Endothelial cell of umbilical vein (primary cell): ENCODE measurements at regions not wholly inside any gene's neighbourhood (a gene's known extent, or its start where the extent isn't known, plus 50 kb on each side); places are given as distances from the start of the nearest gene placed in this dataset.

ENCODE experiments used
- EZH2 ChIP-seq: IDR thresholded peaks from 2 replicates; pipeline ENCODE4 v1.6.1; 2012; ENCODE audit warnings: borderline replicate concordance, low read depth, mild to moderate bottlenecking, moderate library complexity, low read length, inconsistent platforms; ENCODE audit not compliant: severe bottlenecking
- FOS ChIP-seq: IDR thresholded peaks from 2 replicates; pipeline ENCODE4 v1.6.1; 2011; ENCODE audit warnings: mild to moderate bottlenecking, low read length, moderate library complexity, borderline replicate concordance; ENCODE audit not compliant: insufficient read depth
- GATA2 ChIP-seq: IDR thresholded peaks from 2 replicates; pipeline ENCODE4 v1.7.0; 2011; ENCODE audit warnings: low read depth, mild to moderate bottlenecking, moderate library complexity, mixed read lengths, low read length; ENCODE audit not compliant: insufficient read length, insufficient read depth
- JUN ChIP-seq: IDR thresholded peaks from 2 replicates; pipeline ENCODE4 v1.6.1; 2011; ENCODE audit warnings: borderline replicate concordance, low read depth; ENCODE audit not compliant: insufficient read length, insufficient read depth
- MYC ChIP-seq: IDR thresholded peaks from one replicate; pipeline ENCODE4 v1.6.1; 2011; ENCODE audit warnings: mild to moderate bottlenecking, low read depth, low read length
- POLR2A ChIP-seq: IDR thresholded peaks from 2 replicates; pipeline ENCODE4 v1.6.1; 2012; ENCODE audit warnings: low read depth, mild to moderate bottlenecking, control low read depth, low read length
- POLR2AphosphoS5 ChIP-seq: IDR thresholded peaks from 2 replicates; pipeline ENCODE4 v1.6.1; 2012; ENCODE audit warnings: low read depth, mild to moderate bottlenecking, control low read depth, low read length, moderate library complexity; ENCODE audit not compliant: insufficient read depth
- TF ChIP-seq, protein P1 (sequence below), 2 donors: IDR thresholded peaks; 1 replicate in 1 of 2; 2 replicates in 1 of 2; pipeline ENCODE4 v1.5.1; 2011; ENCODE audit warnings: low read length in 2 of 2, mild to moderate bottlenecking in 2 of 2, moderate library complexity in 2 of 2, control low read depth in 1 of 2, inconsistent platforms in 1 of 2, low read depth in 1 of 2; ENCODE audit not compliant: insufficient read depth in 1 of 2; ENCODE audit errors: extremely low read depth in 1 of 2
- TF ChIP-seq, protein P2 (sequence below): IDR thresholded peaks from 2 replicates; pipeline ENCODE4 v1.6.1; 2011; ENCODE audit not compliant: insufficient read depth, insufficient read length

DNA sequence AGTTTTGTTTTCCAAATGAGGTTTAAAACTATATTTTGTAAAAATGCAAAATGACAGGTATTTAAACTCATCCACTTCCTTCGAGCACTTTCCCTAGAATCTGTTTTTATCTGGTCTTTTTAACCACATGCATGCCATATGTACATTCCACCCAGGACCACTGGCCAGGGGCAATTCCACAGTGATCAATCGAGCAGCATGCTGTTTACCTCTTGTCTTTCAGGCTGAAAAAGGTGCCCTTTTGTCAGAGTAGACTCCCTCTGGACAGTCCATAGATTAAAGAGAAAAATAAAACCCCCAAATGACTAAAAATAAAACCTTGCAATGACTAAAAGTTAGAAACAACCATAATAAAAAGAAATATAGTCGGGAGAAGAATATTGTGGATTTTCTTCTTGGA is 313.3 kb downstream of the LMO4 start:
- TF ChIP-seq POLR2AphosphoS5 = no peak
- TF ChIP-seq, protein P1, sequence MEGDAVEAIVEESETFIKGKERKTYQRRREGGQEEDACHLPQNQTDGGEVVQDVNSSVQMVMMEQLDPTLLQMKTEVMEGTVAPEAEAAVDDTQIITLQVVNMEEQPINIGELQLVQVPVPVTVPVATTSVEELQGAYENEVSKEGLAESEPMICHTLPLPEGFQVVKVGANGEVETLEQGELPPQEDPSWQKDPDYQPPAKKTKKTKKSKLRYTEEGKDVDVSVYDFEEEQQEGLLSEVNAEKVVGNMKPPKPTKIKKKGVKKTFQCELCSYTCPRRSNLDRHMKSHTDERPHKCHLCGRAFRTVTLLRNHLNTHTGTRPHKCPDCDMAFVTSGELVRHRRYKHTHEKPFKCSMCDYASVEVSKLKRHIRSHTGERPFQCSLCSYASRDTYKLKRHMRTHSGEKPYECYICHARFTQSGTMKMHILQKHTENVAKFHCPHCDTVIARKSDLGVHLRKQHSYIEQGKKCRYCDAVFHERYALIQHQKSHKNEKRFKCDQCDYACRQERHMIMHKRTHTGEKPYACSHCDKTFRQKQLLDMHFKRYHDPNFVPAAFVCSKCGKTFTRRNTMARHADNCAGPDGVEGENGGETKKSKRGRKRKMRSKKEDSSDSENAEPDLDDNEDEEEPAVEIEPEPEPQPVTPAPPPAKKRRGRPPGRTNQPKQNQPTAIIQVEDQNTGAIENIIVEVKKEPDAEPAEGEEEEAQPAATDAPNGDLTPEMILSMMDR (IDR thresholded peaks at IDR 0.05; ENCODE audit: extremely low read depth in 1 of 2, insufficient read depth in 1 of 2, low read depth in 1 of 2, low read length in 2 of 2) = no peak
- TF ChIP-seq, protein P2, sequence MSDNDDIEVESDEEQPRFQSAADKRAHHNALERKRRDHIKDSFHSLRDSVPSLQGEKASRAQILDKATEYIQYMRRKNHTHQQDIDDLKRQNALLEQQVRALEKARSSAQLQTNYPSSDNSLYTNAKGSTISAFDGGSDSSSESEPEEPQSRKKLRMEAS = no peak
- TF ChIP-seq POLR2A = no peak
- TF ChIP-seq EZH2 = no peak
- no peak for TF ChIP-seq FOS
- TF ChIP-seq GATA2 = no peak
- no peak for TF ChIP-seq MYC
- no peak for TF ChIP-seq JUN
